ENCODE measurements at regions not wholly inside any gene's neighbourhood (a gene's known extent, or its start where the extent isn't known, plus 50 kb on each side); places are given as distances from the start of the nearest gene placed in this dataset.

DNA sequence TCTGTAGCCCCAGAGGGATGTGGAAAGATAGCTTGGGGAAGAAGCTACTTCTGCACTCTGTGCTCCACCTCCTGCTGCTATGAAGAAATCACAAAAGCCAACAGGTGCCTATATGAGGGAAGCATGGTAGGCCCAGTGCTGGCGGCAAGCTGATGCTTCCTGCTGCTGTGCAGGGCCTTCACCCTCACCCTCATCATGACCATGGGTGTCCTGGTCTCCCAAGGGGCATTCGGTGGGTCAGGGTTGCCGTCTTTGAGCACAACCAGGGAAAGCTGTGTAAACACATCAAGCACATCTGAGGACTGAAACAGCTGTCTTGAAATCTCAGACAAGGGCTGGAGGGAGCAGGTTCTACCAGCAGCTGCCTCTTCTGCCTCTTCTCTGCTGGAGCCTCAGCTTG is 184.0 kb downstream of the FNDC1 start:
- no peaks in the 10 kb centered on the region for H3K9me3 ChIP-seq (replicated peaks; ENCODE audit: control insufficient read depth, insufficient read depth, low read depth, low read length)
- 2% methylated on average over 3 of the region's 3 CpGs for WGBS (ENCODE audit: insufficient coverage, low coverage, missing lambda C conversion rate)
- no peak overlapping the region for H3K27ac ChIP-seq (ENCODE audit: extremely low read depth, low read depth, low read length)
- TF ChIP-seq ESRRB (CRISPR knock-in tag; IDR thresholded peaks at IDR 0.05; ENCODE audit: borderline replicate concordance): no peak
- TF ChIP-seq NR3C1 (CRISPR knock-in tag; IDR thresholded peaks at IDR 0.05): no peak
- no peak for TF ChIP-seq HDAC6 (IDR thresholded peaks at IDR 0.05; ENCODE audit: low read depth, low read length)
- no peak for TF ChIP-seq DACH1 (IDR thresholded peaks at IDR 0.05; ENCODE audit: partially characterized antibody)
- no peak for TF ChIP-seq POU5F1 (IDR thresholded peaks at IDR 0.05; ENCODE audit: borderline replicate concordance, low read depth, low read length, partially characterized antibody)
- TF ChIP-seq BRCA1 (IDR thresholded peaks at IDR 0.05): no peak
- no peak for TF ChIP-seq BRCA1 (CRISPR knock-in tag; IDR thresholded peaks at IDR 0.05)
- no peak for TF ChIP-seq SETDB1 (IDR thresholded peaks at IDR 0.05; ENCODE audit: low read length)
- H3K9me1 ChIP-seq (ENCODE audit: control insufficient read depth, insufficient read depth, low read length): no peaks in the 10 kb centered on the region
- ATAC-seq (no peak), FAIRE-seq (no peak), DNase-seq (ENCODE audit: extremely low read depth in 1 of 4, low spot score in 3 of 4) (no peak)
- H2AFZ ChIP-seq (ENCODE audit: low read depth, low read length): no peak overlapping the region
- no peaks in the 10 kb centered on the region for H3K36me3 ChIP-seq (ENCODE audit: control insufficient read depth, insufficient read depth, low read length)
- POLR2A ChIA-PET: no interaction called here
- H3K9ac ChIP-seq (ENCODE audit: insufficient read depth in 1 of 2, low read depth in 2 of 2, low read length in 2 of 2): no peak overlapping the region
- H4K20me1 ChIP-seq (replicated peaks; ENCODE audit: control insufficient read depth, insufficient read depth, low read length): no peaks in the 10 kb centered on the region; the same call in 1 of the 2 replicates
- H3K4me1 ChIP-seq (replicated peaks in 1 of 2; ENCODE audit: control insufficient read depth in 2 of 2, insufficient read depth in 2 of 2, low read length in 2 of 2): no peaks in the 10 kb centered on the region
- H3K4me2 ChIP-seq (ENCODE audit: insufficient read depth, low read length): no peak overlapping the region
- H3K27me3 ChIP-seq (ENCODE audit: control insufficient read depth in 2 of 2, insufficient read depth in 2 of 2, low read length in 2 of 2): no peaks in the 10 kb centered on the region
- no peaks in the 10 kb centered on the region for H3K79me2 ChIP-seq (ENCODE audit: control insufficient read depth, insufficient read depth, low read length)
- in situ Hi-C loops (cut with MboI): no loop called here
- intact Hi-C loops (cut with micrococcal nuclease): no loop called here
- CTCF ChIA-PET (ENCODE audit: low intra/inter-chr PET ratio): no interaction called here
- no peak overlapping the region for H3K4me3 ChIP-seq
- no TSS peak for BruUV-seq (replicated peaks)

DNA sequence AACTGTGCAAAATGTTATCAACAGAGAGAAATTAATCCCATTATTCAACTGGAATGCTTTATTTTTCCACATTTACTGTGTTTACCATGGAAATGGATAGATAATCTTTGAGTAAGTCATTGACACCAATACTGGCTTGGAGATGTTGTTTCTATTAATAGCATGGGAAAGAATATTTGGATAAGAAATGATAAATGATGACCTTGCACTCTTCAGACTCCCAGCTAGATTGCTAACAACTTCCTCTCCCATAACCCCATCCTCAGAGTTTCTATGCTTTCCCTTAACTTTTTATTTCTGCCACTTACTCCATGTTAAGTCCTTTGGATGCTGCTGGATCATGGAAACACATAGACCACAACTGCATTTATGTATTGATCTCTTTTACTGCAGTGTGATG is 182.5 kb downstream of the FNDC1 start:
- no TSS peak for BruUV-seq (replicated peaks)
- ATAC-seq (no peak), FAIRE-seq (no peak), DNase-seq (ENCODE audit: extremely low read depth in 1 of 4, low spot score in 3 of 4) (no peak)
- no peak overlapping the region for H3K9ac ChIP-seq (ENCODE audit: insufficient read depth in 1 of 2, low read depth in 2 of 2, low read length in 2 of 2)
- H3K27me3 ChIP-seq (ENCODE audit: control insufficient read depth in 2 of 2, insufficient read depth in 2 of 2, low read length in 2 of 2): no peaks in the 10 kb centered on the region
- intact Hi-C loops (cut with micrococcal nuclease): no loop called here
- in situ Hi-C loops (cut with MboI): no loop called here
- H4K20me1 ChIP-seq (replicated peaks; ENCODE audit: control insufficient read depth, insufficient read depth, low read length): no peaks in the 10 kb centered on the region; the same call in 1 of the 2 replicates
- H3K36me3 ChIP-seq (ENCODE audit: control insufficient read depth, insufficient read depth, low read length): no peaks in the 10 kb centered on the region
- no peaks in the 10 kb centered on the region for H3K79me2 ChIP-seq (ENCODE audit: control insufficient read depth, insufficient read depth, low read length)
- no peaks in the 10 kb centered on the region for H3K9me1 ChIP-seq (ENCODE audit: control insufficient read depth, insufficient read depth, low read length)
- no peak overlapping the region for H3K4me3 ChIP-seq
- no peaks in the 10 kb centered on the region for H3K9me3 ChIP-seq (replicated peaks; ENCODE audit: control insufficient read depth, insufficient read depth, low read depth, low read length)
- H3K27ac ChIP-seq (ENCODE audit: extremely low read depth, low read depth, low read length): no peak overlapping the region
- H3K4me1 ChIP-seq (replicated peaks in 1 of 2; ENCODE audit: control insufficient read depth in 2 of 2, insufficient read depth in 2 of 2, low read length in 2 of 2): no peaks in the 10 kb centered on the region
- no peak overlapping the region for H3K4me2 ChIP-seq (ENCODE audit: insufficient read depth, low read length)
- POLR2A ChIA-PET: no interaction called here
- H2AFZ ChIP-seq (ENCODE audit: low read depth, low read length): no peak overlapping the region
- CTCF ChIA-PET (ENCODE audit: low intra/inter-chr PET ratio): no interaction called here
- TF ChIP-seq ZNF316 (IDR thresholded peaks at IDR 0.05) (peak; percentile 61), FOXK2 (conservative IDR thresholded peaks at IDR 0.05 in 1 of 2, IDR thresholded peaks at IDR 0.05 in 1 of 2; ENCODE audit: low read depth in 2 of 2) (no peak), ESRRB (CRISPR knock-in tag; IDR thresholded peaks at IDR 0.05; ENCODE audit: borderline replicate concordance) (no peak), C11orf30 (IDR thresholded peaks at IDR 0.05; ENCODE audit: low read depth) (0 out of 2 replicates have a peak, but pooled peaks have one; percentile 31), MAFK (IDR thresholded peaks at IDR 0.05; ENCODE audit: low read length) (peak; percentile 45; the same call in 1 of the 2 replicates), MAFF (IDR thresholded peaks at IDR 0.05; ENCODE audit: low read length) (peak; percentile 55; the same call in 1 of the 2 replicates)
- TF ChIP-seq, protein P1, sequence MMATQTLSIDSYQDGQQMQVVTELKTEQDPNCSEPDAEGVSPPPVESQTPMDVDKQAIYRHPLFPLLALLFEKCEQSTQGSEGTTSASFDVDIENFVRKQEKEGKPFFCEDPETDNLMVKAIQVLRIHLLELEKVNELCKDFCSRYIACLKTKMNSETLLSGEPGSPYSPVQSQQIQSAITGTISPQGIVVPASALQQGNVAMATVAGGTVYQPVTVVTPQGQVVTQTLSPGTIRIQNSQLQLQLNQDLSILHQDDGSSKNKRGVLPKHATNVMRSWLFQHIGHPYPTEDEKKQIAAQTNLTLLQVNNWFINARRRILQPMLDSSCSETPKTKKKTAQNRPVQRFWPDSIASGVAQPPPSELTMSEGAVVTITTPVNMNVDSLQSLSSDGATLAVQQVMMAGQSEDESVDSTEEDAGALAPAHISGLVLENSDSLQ (IDR thresholded peaks at IDR 0.05): no peak
- TF ChIP-seq, protein P2, sequence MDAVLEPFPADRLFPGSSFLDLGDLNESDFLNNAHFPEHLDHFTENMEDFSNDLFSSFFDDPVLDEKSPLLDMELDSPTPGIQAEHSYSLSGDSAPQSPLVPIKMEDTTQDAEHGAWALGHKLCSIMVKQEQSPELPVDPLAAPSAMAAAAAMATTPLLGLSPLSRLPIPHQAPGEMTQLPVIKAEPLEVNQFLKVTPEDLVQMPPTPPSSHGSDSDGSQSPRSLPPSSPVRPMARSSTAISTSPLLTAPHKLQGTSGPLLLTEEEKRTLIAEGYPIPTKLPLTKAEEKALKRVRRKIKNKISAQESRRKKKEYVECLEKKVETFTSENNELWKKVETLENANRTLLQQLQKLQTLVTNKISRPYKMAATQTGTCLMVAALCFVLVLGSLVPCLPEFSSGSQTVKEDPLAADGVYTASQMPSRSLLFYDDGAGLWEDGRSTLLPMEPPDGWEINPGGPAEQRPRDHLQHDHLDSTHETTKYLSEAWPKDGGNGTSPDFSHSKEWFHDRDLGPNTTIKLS (IDR thresholded peaks at IDR 0.05; ENCODE audit: borderline replicate concordance, low read depth): no peak

Data from K562 (cell line).